Upper lobe of left lung (tissue), 6 donors: ENCODE measurements at regions not wholly inside any gene's neighbourhood (a gene's known extent, or its start where the extent isn't known, plus 50 kb on each side); places are given as distances from the start of the nearest gene placed in this dataset.
"Not testable (repeated sequence)": the region's sequence is repeated elsewhere in the genome, so short reads cannot be mapped to it uniquely, and the experiment has no call there.

ENCODE experiments used
- ATAC-seq, 2 donors: fragments of 200-7000 bp; cut with Tn5 transposase; one replicate each; pipeline ENCODE4 v1.9.1; 2022; ENCODE audit warnings: mild to moderate bottlenecking in 2 of 2, moderate library complexity in 2 of 2; ENCODE audit not compliant: low FRiP score in 2 of 2
- DNase-seq, 2 donors: peaks; one replicate each; pipeline ENCODE4 v3.0.0-alpha.2; 2019 to 2020
- H3K27ac ChIP-seq, 4 donors: fragments of 200-600 bp; sonication (generic); one replicate each; pipeline ENCODE4 v1.5.1; 2016 to 2019
- H3K27me3 ChIP-seq, 4 donors: fragments of 200-600 bp; sonication (generic); one replicate each; pipeline ENCODE4 v1.5.1; 2017 to 2019
- H3K36me3 ChIP-seq, 4 donors: fragments of 200-600 bp; sonication (generic); one replicate each; pipeline ENCODE4 v1.5.1; 2016 to 2019
- H3K4me1 ChIP-seq, 4 donors: fragments of 200-600 bp; sonication (generic); one replicate each; pipeline ENCODE4 v1.5.1; 2018 to 2019
- H3K4me3 ChIP-seq, 4 donors: fragments of 200-600 bp; sonication (generic); one replicate each; pipeline ENCODE4 v1.5.1; 2017 to 2019; ENCODE audit warnings: mild to moderate bottlenecking in 2 of 4, moderate library complexity in 1 of 4
- H3K9me3 ChIP-seq, 4 donors: fragments of 200-600 bp; sonication (generic); one replicate each; pipeline ENCODE4 v1.5.1; 2018 to 2019
- EP300 ChIP-seq, 4 donors: sonication (generic); formaldehyde crosslinking; IDR thresholded peaks; one replicate each; pipeline ENCODE4 v1.5.1; 2017; ENCODE audit warnings: antibody characterized with exemption in 4 of 4, control low read depth in 2 of 4
- POLR2A ChIP-seq, 4 donors: fragments of 450-650 bp; IDR thresholded peaks; one replicate each; pipeline ENCODE4 v1.5.1; 2016 to 2017; ENCODE audit warnings: antibody characterized with exemption in 4 of 4, mild to moderate bottlenecking in 2 of 4
- POLR2AphosphoS5 ChIP-seq, 2 donors: sonication (generic); formaldehyde crosslinking; IDR thresholded peaks; one replicate each; pipeline ENCODE4 v1.5.1; 2017; ENCODE audit warnings: antibody characterized with exemption in 2 of 2
- WGBS, 2 donors: methylation state at CpG; one replicate each; pipeline ENCODE4 v1.1.5; 2017 to 2018; 5-methylcytosine and 5-hydroxymethylcytosine counted together
- TF ChIP-seq, protein P1 (sequence below), 6 experiments: fragments of 450-650 bp in 4 of 6; fragments of 200-600 bp in 2 of 6; sonication (generic) in 2 of 6; IDR thresholded peaks; one replicate each; pipeline ENCODE4 v1.5.1; 2016 to 2019; ENCODE audit warnings: antibody characterized with exemption in 6 of 6
- donor health status: DM: no; HTN: no; CAD: no; lungs with moderate emphysema.
- donor health status: DM: no; HTN: yes; CAD: no; lungs with severe emphysema.

DNA sequence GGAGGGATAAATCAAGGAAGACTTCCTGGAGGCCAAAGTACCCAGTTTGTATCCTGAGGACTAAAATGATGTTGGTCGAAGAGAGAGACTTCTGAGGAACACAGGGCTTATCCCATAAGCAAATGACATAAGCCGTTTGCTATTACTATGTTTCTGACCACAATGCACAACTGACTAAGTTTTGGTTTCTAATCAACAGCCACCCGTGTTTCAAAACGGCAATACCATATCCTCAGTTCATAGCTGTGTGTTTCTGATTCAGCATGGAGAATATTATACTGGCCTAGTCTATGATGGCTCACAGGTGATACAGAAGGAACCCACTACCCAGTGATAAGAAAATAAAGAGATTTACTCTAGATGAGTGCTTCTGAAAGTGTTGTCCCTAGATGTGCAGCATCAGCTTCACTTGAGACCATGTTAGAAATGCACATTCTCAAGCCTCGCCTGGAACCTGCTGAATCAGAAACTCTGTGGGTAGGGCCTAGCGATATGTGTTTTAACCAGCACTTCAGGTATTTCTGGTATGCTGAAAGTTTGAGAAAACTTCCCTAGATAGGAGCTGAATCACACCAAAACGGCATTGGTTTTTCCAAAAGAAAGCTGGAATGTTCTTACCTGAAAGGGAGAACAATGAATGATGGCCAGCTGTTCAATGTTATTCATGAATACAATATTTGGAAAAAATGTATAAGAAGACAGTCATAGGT lies 639.7 kb upstream of the NR2F2 start:
- Histone ChIP-seq H3K9me3 (peaks cover 6 to 27% (median 19%) of the 10 kb centered on the region in 4 donors), H3K27ac (no peak overlapping the region), H3K4me3 (no peak overlapping the region), H3K36me3 (no peaks in the 10 kb centered on the region), H3K4me1 (no peaks in the 10 kb centered on the region), H3K27me3 (no peaks in the 10 kb centered on the region)
- DNase-seq, result no peak
- WGBS, 2 donors, result 83 to 84% methylated on average over 7 of the region's 7 CpGs
- ATAC-seq, result no peak
- TF ChIP-seq, protein P1, sequence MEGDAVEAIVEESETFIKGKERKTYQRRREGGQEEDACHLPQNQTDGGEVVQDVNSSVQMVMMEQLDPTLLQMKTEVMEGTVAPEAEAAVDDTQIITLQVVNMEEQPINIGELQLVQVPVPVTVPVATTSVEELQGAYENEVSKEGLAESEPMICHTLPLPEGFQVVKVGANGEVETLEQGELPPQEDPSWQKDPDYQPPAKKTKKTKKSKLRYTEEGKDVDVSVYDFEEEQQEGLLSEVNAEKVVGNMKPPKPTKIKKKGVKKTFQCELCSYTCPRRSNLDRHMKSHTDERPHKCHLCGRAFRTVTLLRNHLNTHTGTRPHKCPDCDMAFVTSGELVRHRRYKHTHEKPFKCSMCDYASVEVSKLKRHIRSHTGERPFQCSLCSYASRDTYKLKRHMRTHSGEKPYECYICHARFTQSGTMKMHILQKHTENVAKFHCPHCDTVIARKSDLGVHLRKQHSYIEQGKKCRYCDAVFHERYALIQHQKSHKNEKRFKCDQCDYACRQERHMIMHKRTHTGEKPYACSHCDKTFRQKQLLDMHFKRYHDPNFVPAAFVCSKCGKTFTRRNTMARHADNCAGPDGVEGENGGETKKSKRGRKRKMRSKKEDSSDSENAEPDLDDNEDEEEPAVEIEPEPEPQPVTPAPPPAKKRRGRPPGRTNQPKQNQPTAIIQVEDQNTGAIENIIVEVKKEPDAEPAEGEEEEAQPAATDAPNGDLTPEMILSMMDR (IDR thresholded peaks at IDR 0.05), result no peak
- no peak for TF ChIP-seq EP300 (IDR thresholded peaks at IDR 0.05)
- no peak for TF ChIP-seq POLR2AphosphoS5 (IDR thresholded peaks at IDR 0.05)
- TF ChIP-seq POLR2A (IDR thresholded peaks at IDR 0.05), result no peak

DNA sequence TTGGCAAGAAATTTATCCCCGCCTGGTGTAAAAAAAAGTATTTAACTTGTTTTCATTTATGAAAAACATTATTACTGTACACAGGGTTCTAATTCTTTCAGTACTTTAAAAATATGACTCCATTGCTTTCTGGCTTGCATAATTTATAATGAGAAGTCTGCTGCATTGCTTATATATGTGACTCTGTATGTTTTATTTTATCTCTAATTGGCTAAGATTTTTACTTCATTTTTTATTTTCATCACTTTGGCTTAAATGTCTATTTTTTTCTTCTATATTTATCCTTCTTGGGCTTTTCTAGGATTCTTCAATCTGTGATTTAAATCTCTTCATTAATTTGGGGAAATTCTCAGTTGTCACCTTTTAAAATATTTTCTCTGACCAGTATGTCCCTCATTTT lies 636.6 kb upstream of the NR2F2 start:
- H3K4me3 ChIP-seq, result no peak overlapping the region
- no peaks in the 10 kb centered on the region for H3K4me1 ChIP-seq
- 32 to 98% methylated on average over 1 of the region's 1 CpG for WGBS, 2 donors
- TF ChIP-seq EP300 (IDR thresholded peaks at IDR 0.05), result no peak
- TF ChIP-seq, protein P1 (IDR thresholded peaks at IDR 0.05), result no peak
- no peak for TF ChIP-seq POLR2AphosphoS5 (IDR thresholded peaks at IDR 0.05)
- TF ChIP-seq POLR2A (IDR thresholded peaks at IDR 0.05), result no peak
- H3K27me3 ChIP-seq, result no peaks in the 10 kb centered on the region
- ATAC-seq (no peak), DNase-seq (no peak)
- H3K9me3 ChIP-seq, result peaks cover 6 to 27% (median 19%) of the 10 kb centered on the region in 4 donors
- no peak overlapping the region for H3K27ac ChIP-seq
- H3K36me3 ChIP-seq, result no peaks in the 10 kb centered on the region

DNA sequence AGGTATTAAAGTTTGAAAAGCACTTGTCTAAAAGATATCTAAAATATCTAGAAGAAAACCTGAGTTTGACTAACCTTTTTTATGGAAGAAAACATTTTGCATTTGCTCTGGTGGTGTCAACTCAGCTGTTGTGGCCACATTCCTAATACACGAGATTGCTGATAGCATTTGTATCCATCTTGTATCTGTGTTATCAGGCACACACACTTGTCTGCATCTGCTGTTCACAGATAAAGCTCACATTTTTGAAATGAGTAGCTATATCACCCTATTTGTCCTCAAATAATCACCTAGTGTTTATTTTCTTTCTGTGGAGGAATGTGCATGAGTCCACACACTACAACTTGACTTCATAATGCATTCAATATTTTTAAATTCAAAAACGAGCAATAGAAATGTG lies 632.3 kb upstream of the NR2F2 start:
- DNase-seq, result no peak
- H3K9me3 ChIP-seq, result peaks cover 18 to 51% (median 30%) of the 10 kb centered on the region in 4 donors
- no peaks in the 10 kb centered on the region for H3K4me1 ChIP-seq
- H3K4me3 ChIP-seq, result no peak overlapping the region
- no peak overlapping the region for H3K27ac ChIP-seq
- ATAC-seq, result no peak
- 28% methylated on average over 2 of the region's 2 CpGs for WGBS, 2 donors
- H3K27me3 ChIP-seq, result no peaks in the 10 kb centered on the region
- TF ChIP-seq, protein P1 (IDR thresholded peaks at IDR 0.05), result no peak
- no peak for TF ChIP-seq POLR2AphosphoS5 (IDR thresholded peaks at IDR 0.05)
- no peaks in the 10 kb centered on the region for H3K36me3 ChIP-seq

DNA sequence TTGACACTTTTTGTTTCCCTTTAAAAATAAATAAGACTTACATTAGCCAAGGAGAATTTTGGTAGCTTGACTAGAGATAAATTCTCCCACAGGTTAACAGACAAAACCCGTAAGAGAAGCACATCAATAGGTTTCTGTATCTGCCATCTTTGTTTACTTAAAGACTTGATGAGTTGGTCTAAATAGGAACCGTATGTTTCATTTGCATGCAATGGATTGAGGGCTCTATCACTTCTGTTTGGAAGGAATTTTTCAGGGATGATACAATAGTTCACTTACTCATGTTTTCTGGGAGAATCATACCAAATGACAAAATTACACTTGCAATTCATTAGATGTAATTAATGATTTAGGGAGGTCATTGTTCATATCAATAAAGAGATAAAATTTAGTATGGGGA lies 631.5 kb upstream of the NR2F2 start:
- H3K27me3 ChIP-seq, result no peaks in the 10 kb centered on the region
- no peak overlapping the region for H3K27ac ChIP-seq
- WGBS, 2 donors, result 63 to 67% methylated on average over 2 of the region's 2 CpGs
- no peaks in the 10 kb centered on the region for H3K4me1 ChIP-seq
- ATAC-seq (no peak), DNase-seq (no peak)
- H3K4me3 ChIP-seq, result no peak overlapping the region
- H3K9me3 ChIP-seq, result peaks cover 13 to 44% (median 26%) of the 10 kb centered on the region in 4 donors
- no peak for TF ChIP-seq POLR2A (IDR thresholded peaks at IDR 0.05)
- TF ChIP-seq EP300 (IDR thresholded peaks at IDR 0.05), result no peak
- TF ChIP-seq POLR2AphosphoS5 (IDR thresholded peaks at IDR 0.05), result no peak
- no peaks in the 10 kb centered on the region for H3K36me3 ChIP-seq

DNA sequence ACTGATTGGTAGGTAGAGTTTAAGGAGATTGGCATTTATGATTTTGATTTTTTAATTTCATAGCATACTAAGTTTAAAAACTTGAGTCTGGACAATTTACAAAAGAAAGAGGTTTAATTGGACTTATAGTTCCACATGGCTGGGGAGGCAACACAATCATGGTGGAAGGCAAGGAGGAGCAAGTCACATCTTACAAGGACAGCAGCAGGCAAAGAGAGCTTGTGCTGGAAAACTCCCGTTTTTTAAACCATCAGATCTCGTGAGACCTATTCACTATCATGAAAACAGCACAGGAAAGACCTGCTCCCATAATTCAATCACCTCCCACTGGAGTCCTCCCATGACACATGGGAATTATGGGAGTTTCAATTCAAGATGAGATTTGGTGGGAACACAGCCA lies 630.9 kb upstream of the NR2F2 start:
- Histone ChIP-seq H3K4me3 (no peak overlapping the region), H3K4me1 (no peaks in the 10 kb centered on the region), H3K27me3 (no peaks in the 10 kb centered on the region), H3K36me3 (no peaks in the 10 kb centered on the region), H3K9me3 (peaks cover 7 to 39% (median 23%) of the 10 kb centered on the region in 4 donors), H3K27ac (no peak overlapping the region)
- ATAC-seq (no peak), DNase-seq (no peak)
- TF ChIP-seq, protein P1 (IDR thresholded peaks at IDR 0.05), result no peak
- no peak for TF ChIP-seq POLR2A (IDR thresholded peaks at IDR 0.05)
- no peak for TF ChIP-seq EP300 (IDR thresholded peaks at IDR 0.05)
- TF ChIP-seq POLR2AphosphoS5 (IDR thresholded peaks at IDR 0.05), result no peak
- WGBS, 2 donors, result 78 to 92% methylated on average over 2 of the region's 2 CpGs

DNA sequence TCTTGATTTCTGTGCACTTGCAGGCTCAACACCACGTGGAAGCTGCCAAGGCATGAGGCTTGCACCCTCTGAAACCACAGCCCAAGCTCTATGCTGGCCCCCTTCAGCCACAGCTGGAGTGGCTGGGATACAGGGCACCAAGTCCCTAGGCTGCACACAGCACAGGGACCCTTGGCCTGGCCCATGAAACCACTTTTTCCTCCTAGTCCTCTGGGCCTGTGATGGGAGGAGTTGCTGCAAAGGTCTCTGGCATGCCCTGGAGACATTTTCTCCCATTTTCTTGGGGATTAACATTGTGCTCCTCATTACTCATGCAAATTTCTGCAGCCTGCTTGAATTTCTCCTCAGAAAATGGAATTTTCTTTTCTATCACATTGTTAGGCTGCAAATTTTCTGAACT lies 629.8 kb upstream of the NR2F2 start:
- not testable (repeated sequence) for H3K27me3 ChIP-seq, H3K4me3 ChIP-seq, H3K4me1 ChIP-seq, H3K36me3 ChIP-seq, H3K27ac ChIP-seq, ATAC-seq, DNase-seq
- WGBS, 2 donors, result 33% methylated on average over 1 of the region's 1 CpG; no CpG with 5 or more reads in 1 of the 2 donors
- H3K9me3 ChIP-seq, result peaks cover 2 to 28% (median 16%) of the 10 kb centered on the region in 4 donors
